ENCODE measurements at regions not wholly inside any gene's neighbourhood (a gene's known extent, or its start where the extent isn't known, plus 50 kb on each side); places are given as distances from the start of the nearest gene placed in this dataset.

- intact Hi-C loops (cut with micrococcal nuclease): no loop called here
Observed at GRCh38 chr5:107325866-107326265, 344.9 kb downstream of the EFNA5 start.

- intact Hi-C loops (cut with micrococcal nuclease): no loop called here
Observed at GRCh38 chr5:107324809-107325208, 345.9 kb downstream of the EFNA5 start.

- intact Hi-C loops (cut with micrococcal nuclease): no loop called here
Observed at GRCh38 chr5:107324071-107324470, 346.7 kb downstream of the EFNA5 start.

- intact Hi-C loops (cut with micrococcal nuclease): no loop called here
Observed at GRCh38 chr5:107323536-107323935, 347.2 kb downstream of the EFNA5 start.

GRCh38 chr5:107322936-107323335 lies 347.8 kb downstream of the EFNA5 start:
- intact Hi-C loops (cut with micrococcal nuclease): no loop called here

- intact Hi-C loops (cut with micrococcal nuclease): no loop called here
Observed at GRCh38 chr5:107321906-107322305, 348.8 kb downstream of the EFNA5 start.

GRCh38 chr5:107320846-107321245 lies 349.9 kb downstream of the EFNA5 start:
- intact Hi-C loops (cut with micrococcal nuclease): no loop called here

GRCh38 chr5:107320376-107320775 lies 350.4 kb downstream of the EFNA5 start:
- intact Hi-C loops (cut with micrococcal nuclease): no loop called here

- intact Hi-C loops (cut with micrococcal nuclease): no loop called here
Observed at GRCh38 chr5:107319901-107320300, 350.8 kb downstream of the EFNA5 start.

GRCh38 chr5:107314330-107314729 lies 356.4 kb downstream of the EFNA5 start:
- intact Hi-C loops (cut with micrococcal nuclease): no loop called here

GRCh38 chr5:107313921-107314320 lies 356.8 kb downstream of the EFNA5 start:
- intact Hi-C loops (cut with micrococcal nuclease): no loop called here

- intact Hi-C loops (cut with micrococcal nuclease): no loop called here
Observed at GRCh38 chr5:107313098-107313497, 357.6 kb downstream of the EFNA5 start.

- intact Hi-C loops (cut with micrococcal nuclease): no loop called here
Observed at GRCh38 chr5:107310181-107310580, 360.6 kb downstream of the EFNA5 start.

- intact Hi-C loops (cut with micrococcal nuclease): no loop called here
Observed at GRCh38 chr5:107306594-107306993, 364.1 kb downstream of the EFNA5 start.

GRCh38 chr5:107306002-107306401 lies 364.7 kb downstream of the EFNA5 start:
- intact Hi-C loops (cut with micrococcal nuclease): no loop called here

GRCh38 chr5:107304684-107305083 lies 366.1 kb downstream of the EFNA5 start:
- intact Hi-C loops (cut with micrococcal nuclease): no loop called here

GRCh38 chr5:107303171-107303968 lies 367.4 kb downstream of the EFNA5 start:
- intact Hi-C loops (cut with micrococcal nuclease): no loop called here

- intact Hi-C loops (cut with micrococcal nuclease): no loop called here
Observed at GRCh38 chr5:107302441-107302840, 368.3 kb downstream of the EFNA5 start.

- intact Hi-C loops (cut with micrococcal nuclease): no loop called here
Observed at GRCh38 chr5:107301999-107302398, 368.7 kb downstream of the EFNA5 start.

GRCh38 chr5:107300721-107301327 lies 369.9 kb downstream of the EFNA5 start:
- intact Hi-C loops (cut with micrococcal nuclease): no loop called here

GRCh38 chr5:107296572-107296971 lies 374.2 kb downstream of the EFNA5 start:
- intact Hi-C loops (cut with micrococcal nuclease): no loop called here

GRCh38 chr5:107295914-107296313 lies 374.8 kb downstream of the EFNA5 start:
- intact Hi-C loops (cut with micrococcal nuclease): no loop called here

- intact Hi-C loops (cut with micrococcal nuclease): no loop called here
Observed at GRCh38 chr5:107294669-107295068, 376.1 kb downstream of the EFNA5 start.
